Activated CD4-positive, alpha-beta memory T cell treated with anti-CD3 and anti-CD28 coated beads, Interleukin-2, amount 10 ng/mL, durations not matched to agents 7 days and 5 days (primary cell): ENCODE measurements at regions not wholly inside any gene's neighbourhood (a gene's known extent, or its start where the extent isn't known, plus 50 kb on each side); places are given as distances from the start of the nearest gene placed in this dataset.
"Not testable (repeated sequence)": the region's sequence is repeated elsewhere in the genome, so short reads cannot be mapped to it uniquely, and the experiment has no call there.

Source experiments
- CTCF ChIA-PET: fragments of 350-600 bp; sonication (Branson Sonifier 250); formaldehyde crosslinking; loops from one replicate; lab custom pipeline; 2021; ENCODE audit warnings: antibody characterized with exemption, inconsistent platforms; lab: Charles Lee
- POLR2A ChIA-PET: fragments of 350-600 bp; sonication (Branson Sonifier 250); formaldehyde crosslinking; loops from one replicate; lab custom pipeline; 2021; ENCODE audit warnings: antibody characterized with exemption; lab: Charles Lee
- DNase-seq: peaks from one replicate; pipeline ENCODE4 v3.0.0-alpha.2; 2020
- H3K27ac Mint-ChIP-seq: one replicate; pipeline ENCODE4 v1.8.0; 2021; ENCODE audit warnings: mild to moderate bottlenecking, mixed read lengths
- H3K27me3 Mint-ChIP-seq: one replicate; pipeline ENCODE4 v1.8.0; 2021; ENCODE audit warnings: mixed read lengths
- H3K36me3 Mint-ChIP-seq: one replicate; pipeline ENCODE4 v1.8.0; 2021; ENCODE audit warnings: low read depth, mixed read lengths
- H3K4me1 Mint-ChIP-seq: one replicate; pipeline ENCODE4 v1.8.0; 2021; ENCODE audit warnings: mixed read lengths
- H3K4me3 Mint-ChIP-seq: one replicate; pipeline ENCODE4 v1.8.0; 2021; ENCODE audit warnings: mild to moderate bottlenecking, mixed read lengths
- H3K9me3 Mint-ChIP-seq: one replicate; pipeline ENCODE4 v1.8.0; 2021; ENCODE audit warnings: mixed read lengths

DNA sequence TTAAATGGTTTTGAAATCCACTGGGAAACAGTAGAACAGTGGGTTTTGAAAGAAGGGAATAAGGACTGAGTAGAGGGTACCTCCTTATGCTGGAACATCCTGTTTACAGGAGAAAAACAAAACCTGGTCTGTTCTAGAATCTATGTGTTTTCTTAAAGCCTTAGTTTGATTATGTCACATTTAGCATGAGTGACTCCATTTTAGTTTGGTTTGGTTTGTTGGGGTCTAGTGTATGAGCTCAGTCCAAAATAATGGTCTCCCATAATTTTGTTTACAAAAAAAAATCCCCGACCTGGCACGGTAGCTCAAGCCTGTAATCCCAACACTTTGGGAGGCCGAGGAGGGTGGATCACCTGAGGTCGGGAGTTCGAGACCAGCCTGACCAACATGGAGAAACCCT lies 179.4 kb downstream of the FAM76B start:
- H3K9me3 Mint-ChIP-seq, DNase-seq, H3K4me1 Mint-ChIP-seq, H3K27me3 Mint-ChIP-seq, H3K4me3 Mint-ChIP-seq, POLR2A ChIA-PET, H3K36me3 Mint-ChIP-seq, H3K27ac Mint-ChIP-seq, CTCF ChIA-PET: not testable (repeated sequence)

- no peak for DNase-seq
- Mint-ChIP-seq H3K27ac (no peak overlapping the region), H3K9me3 (no peaks in the 10 kb centered on the region), H3K36me3 (no peaks in the 10 kb centered on the region), H3K4me3 (no peak overlapping the region), H3K27me3 (no peaks in the 10 kb centered on the region), H3K4me1 (no peaks in the 10 kb centered on the region)
- ChIA-PET CTCF (no interaction called here), POLR2A (no interaction called here)
These were observed 181.5 kb downstream of the FAM76B start for GRCh38 chr11:95608093-95608492.

- no peak overlapping the region for H3K27ac Mint-ChIP-seq
- H3K9me3 Mint-ChIP-seq, result no peaks in the 10 kb centered on the region
- no peak for DNase-seq
- no peaks in the 10 kb centered on the region for H3K36me3 Mint-ChIP-seq
- CTCF ChIA-PET, result no interaction called here
- H3K27me3 Mint-ChIP-seq, result no peaks in the 10 kb centered on the region
- POLR2A ChIA-PET, result no interaction called here
- H3K4me1 Mint-ChIP-seq, result no peaks in the 10 kb centered on the region
- no peak overlapping the region for H3K4me3 Mint-ChIP-seq
These were observed 182.8 kb downstream of the FAM76B start for GRCh38 chr11:95606824-95607223.

DNA sequence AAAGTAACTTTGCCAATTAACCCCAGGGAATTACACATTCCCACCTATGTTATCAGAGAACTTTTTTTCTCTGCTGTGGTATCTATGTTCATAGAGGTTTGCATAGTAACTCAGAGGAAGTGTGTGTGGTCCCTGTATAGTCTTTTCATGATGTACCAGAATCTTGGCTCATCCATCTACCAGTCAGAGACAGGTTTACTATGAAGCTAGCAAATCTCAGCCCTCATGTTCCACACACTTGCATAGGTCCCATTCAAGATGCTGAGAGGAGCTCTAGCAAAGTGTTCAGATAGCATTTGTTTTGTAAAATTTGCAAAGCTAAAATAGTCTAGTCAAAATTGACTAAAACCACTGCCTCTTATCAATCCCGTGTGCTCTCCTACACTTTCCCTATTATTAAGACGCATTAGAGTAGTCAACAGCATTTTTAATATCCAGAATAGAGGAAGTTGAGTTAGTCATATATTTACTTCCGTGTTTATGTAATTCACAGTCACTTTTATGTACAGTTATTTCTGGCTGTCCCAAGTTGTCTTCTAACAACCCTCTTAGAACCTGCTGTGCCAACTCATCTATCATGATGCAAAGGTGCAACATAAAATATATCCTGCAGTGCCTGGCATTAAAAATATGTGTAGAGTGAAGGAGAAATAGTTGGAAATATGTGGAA lies 184.2 kb downstream of the FAM76B start:
- DNase-seq, result no peak
- H3K9me3 Mint-ChIP-seq, result no peaks in the 10 kb centered on the region
- CTCF ChIA-PET, result no interaction called here
- no peak overlapping the region for H3K27ac Mint-ChIP-seq
- no peaks in the 10 kb centered on the region for H3K36me3 Mint-ChIP-seq
- no peak overlapping the region for H3K4me3 Mint-ChIP-seq
- no peaks in the 10 kb centered on the region for H3K27me3 Mint-ChIP-seq
- POLR2A ChIA-PET, result no interaction called here
- H3K4me1 Mint-ChIP-seq, result no peaks in the 10 kb centered on the region

GRCh38 chr11:95599959-95600586 lies 189.5 kb downstream of the FAM76B start:
- no peak for DNase-seq
- H3K27me3 Mint-ChIP-seq, result no peaks in the 10 kb centered on the region
- H3K36me3 Mint-ChIP-seq, result no peaks in the 10 kb centered on the region
- POLR2A ChIA-PET, result no interaction called here
- H3K27ac Mint-ChIP-seq, result no peak overlapping the region
- no peak overlapping the region for H3K4me3 Mint-ChIP-seq
- H3K9me3 Mint-ChIP-seq, result no peaks in the 10 kb centered on the region
- CTCF ChIA-PET, result interaction anchor here (0.6 to 1.2 kb wide), 2 partner anchors 8 to 172 kb away, joined by 3 to 5 read pairs; no protein-coding TSS in a partner anchor
- H3K4me1 Mint-ChIP-seq, result no peaks in the 10 kb centered on the region

DNA sequence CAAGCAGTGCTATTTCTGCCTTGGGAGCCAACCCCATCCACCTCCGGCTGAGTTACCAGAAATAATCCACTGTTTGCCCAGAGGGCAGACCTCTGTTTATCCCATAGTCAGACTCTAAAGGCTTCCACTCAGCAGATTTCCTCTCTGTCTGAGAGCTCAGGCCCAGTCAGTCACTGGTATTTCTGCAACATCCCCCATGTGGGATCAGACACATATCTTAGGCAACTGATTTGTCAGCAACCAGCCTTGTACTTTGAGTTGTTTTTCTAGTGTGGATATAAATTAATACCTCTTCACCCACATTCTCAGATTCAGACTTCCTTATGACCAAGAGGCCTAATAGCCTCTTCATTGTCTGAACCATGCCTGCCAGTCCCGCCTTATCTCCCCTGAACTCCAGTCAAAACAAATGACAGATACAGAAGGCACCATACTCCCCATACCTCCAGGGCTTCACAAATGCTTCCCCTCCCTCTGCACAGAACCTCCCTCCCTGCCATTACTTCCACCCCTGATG lies 193.6 kb downstream of the FAM76B start:
- ChIA-PET POLR2A (no interaction called here), CTCF (no interaction called here)
- H3K36me3 Mint-ChIP-seq, result no peaks in the 10 kb centered on the region
- H3K27me3 Mint-ChIP-seq, result no peaks in the 10 kb centered on the region
- no peaks in the 10 kb centered on the region for H3K9me3 Mint-ChIP-seq
- no peak overlapping the region for H3K4me3 Mint-ChIP-seq
- no peak overlapping the region for H3K27ac Mint-ChIP-seq
- no peaks in the 10 kb centered on the region for H3K4me1 Mint-ChIP-seq
- no peak for DNase-seq

GRCh38 chr11:95595541-95595940 lies 194.0 kb downstream of the FAM76B start:
- Mint-ChIP-seq H3K4me1 (no peaks in the 10 kb centered on the region), H3K27me3 (no peaks in the 10 kb centered on the region), H3K27ac (no peak overlapping the region), H3K9me3 (no peaks in the 10 kb centered on the region), H3K4me3 (no peak overlapping the region), H3K36me3 (no peaks in the 10 kb centered on the region)
- DNase-seq, result no peak
- POLR2A ChIA-PET, result no interaction called here
- CTCF ChIA-PET, result no interaction called here

GRCh38 chr11:95593111-95593510 lies 196.5 kb downstream of the FAM76B start:
- Mint-ChIP-seq H3K36me3 (no peaks in the 10 kb centered on the region), H3K27me3 (no peaks in the 10 kb centered on the region), H3K4me1 (no peaks in the 10 kb centered on the region), H3K4me3 (no peak overlapping the region), H3K27ac (no peak overlapping the region), H3K9me3 (no peaks in the 10 kb centered on the region)
- CTCF ChIA-PET, result no interaction called here
- no peak for DNase-seq
- POLR2A ChIA-PET, result no interaction called here

- no peak overlapping the region for H3K27ac Mint-ChIP-seq
- DNase-seq, result no peak
- ChIA-PET CTCF (no interaction called here), POLR2A (no interaction called here)
- H3K27me3 Mint-ChIP-seq, result no peaks in the 10 kb centered on the region
- H3K9me3 Mint-ChIP-seq, result no peaks in the 10 kb centered on the region
- no peaks in the 10 kb centered on the region for H3K4me1 Mint-ChIP-seq
- no peaks in the 10 kb centered on the region for H3K36me3 Mint-ChIP-seq
- no peak overlapping the region for H3K4me3 Mint-ChIP-seq
These were observed 197.1 kb downstream of the FAM76B start for GRCh38 chr11:95592471-95592870.

GRCh38 chr11:95589893-95590612 lies 199.5 kb downstream of the FAM76B start:
- Mint-ChIP-seq H3K4me1 (no peaks in the 10 kb centered on the region), H3K4me3 (no peak overlapping the region), H3K27me3 (no peaks in the 10 kb centered on the region), H3K36me3 (no peaks in the 10 kb centered on the region), H3K27ac (no peak overlapping the region), H3K9me3 (no peaks in the 10 kb centered on the region)
- ChIA-PET POLR2A (no interaction called here), CTCF (no interaction called here)
- no peak for DNase-seq

DNA sequence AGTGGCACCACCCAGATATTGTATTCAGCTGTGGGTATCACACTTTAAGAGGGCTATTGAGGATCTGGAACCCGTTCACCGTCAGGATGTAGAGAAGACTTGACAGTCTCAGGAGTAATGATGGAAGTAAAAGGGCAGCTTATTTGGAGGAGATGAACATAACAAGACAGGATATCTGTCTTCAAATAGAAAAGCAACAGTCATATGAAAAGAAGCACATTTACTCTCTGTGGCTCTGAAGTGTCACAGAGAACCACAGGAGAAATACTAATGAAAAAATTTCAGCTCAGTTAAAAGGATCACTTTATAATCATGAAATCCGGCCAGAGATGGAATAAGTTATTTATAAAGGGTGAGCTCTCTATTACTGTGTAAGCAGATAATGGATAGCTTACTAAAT lies 200.8 kb downstream of the FAM76B start:
- Mint-ChIP-seq H3K9me3 (no peaks in the 10 kb centered on the region), H3K4me1 (peaks cover 3% of the 10 kb centered on the region), H3K27ac (no peak overlapping the region), H3K4me3 (no peak overlapping the region), H3K36me3 (no peaks in the 10 kb centered on the region), H3K27me3 (no peaks in the 10 kb centered on the region)
- ChIA-PET POLR2A (no interaction called here), CTCF (no interaction called here)
- DNase-seq, result no peak

DNA sequence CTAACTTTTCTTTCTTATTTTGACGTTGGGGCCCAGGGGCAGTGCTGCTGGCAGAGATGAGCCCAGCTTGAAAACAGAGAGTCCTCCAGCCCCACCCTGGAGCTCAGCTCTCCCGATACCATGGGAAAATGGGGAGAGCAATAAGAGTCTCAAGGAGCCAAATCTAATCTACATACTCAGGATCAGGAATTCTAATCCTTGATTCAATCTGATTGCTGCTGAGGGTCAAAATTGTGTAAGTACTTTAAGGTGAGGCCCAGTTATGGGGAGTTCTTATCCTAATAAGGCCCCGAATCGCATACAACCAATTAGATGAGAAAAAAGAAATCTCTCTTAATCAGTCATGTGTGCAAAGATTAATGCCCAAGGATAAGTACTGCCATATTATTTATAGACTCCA lies 202.9 kb downstream of the FAM76B start:
- Mint-ChIP-seq H3K4me3 (no peak overlapping the region), H3K36me3 (peaks cover 3% of the 10 kb centered on the region), H3K9me3 (peaks cover 9% of the 10 kb centered on the region), H3K27ac (no peak overlapping the region), H3K27me3 (no peaks in the 10 kb centered on the region), H3K4me1 (peaks cover 3% of the 10 kb centered on the region)
- DNase-seq, result no peak
- ChIA-PET POLR2A (no interaction called here), CTCF (no interaction called here)

DNA sequence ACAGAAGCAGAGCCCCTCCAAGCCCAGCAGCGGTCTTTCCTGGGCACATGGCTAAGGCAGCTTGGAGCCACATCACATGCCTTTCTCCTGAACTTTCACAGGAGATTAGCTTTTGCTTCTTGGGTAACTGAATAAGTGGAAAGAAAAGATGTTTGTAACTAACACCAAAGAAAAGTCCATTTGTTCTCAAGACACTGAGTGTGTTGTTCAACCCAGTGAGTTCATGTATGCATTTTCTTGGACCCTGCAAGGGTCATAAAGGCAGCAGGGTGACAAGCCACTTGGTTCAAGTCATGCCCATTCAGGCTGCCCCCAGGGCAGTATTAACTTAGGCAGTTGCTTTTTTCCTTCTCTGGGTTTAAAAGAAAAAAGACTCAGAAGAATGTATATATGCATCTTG lies 203.4 kb downstream of the FAM76B start:
- peaks cover 3% of the 10 kb centered on the region for H3K4me1 Mint-ChIP-seq
- ChIA-PET CTCF (no interaction called here), POLR2A (no interaction called here)
- H3K4me3 Mint-ChIP-seq, result no peak overlapping the region
- peaks cover 3% of the 10 kb centered on the region for H3K36me3 Mint-ChIP-seq
- no peak overlapping the region for H3K27ac Mint-ChIP-seq
- H3K9me3 Mint-ChIP-seq, result peaks cover 9% of the 10 kb centered on the region
- DNase-seq, result no peak
- no peaks in the 10 kb centered on the region for H3K27me3 Mint-ChIP-seq
